GM23338 (cell line): ENCODE measurements at regions not wholly inside any gene's neighbourhood (a gene's known extent, or its start where the extent isn't known, plus 50 kb on each side); places are given as distances from the start of the nearest gene placed in this dataset.

Source experiments
- ATAC-seq: fragments of 200-7000 bp; cut with Tn5 transposase; 3 replicates; pipeline ENCODE4 v1.9.1; 2020
- DNase-seq: peaks from one replicate; pipeline ENCODE4 v3.0.0-alpha.2; 2015; ENCODE audit warnings: low spot score
- H2AFZ ChIP-seq: fragments of 200-600 bp; sonication (generic); 2 replicates; pipeline ENCODE4 v1.8.0; 2016; ENCODE audit warnings: antibody characterized with exemption, mild to moderate bottlenecking, moderate library complexity
- H3F3A ChIP-seq: fragments of 200-600 bp; sonication (generic); replicated peaks from 2 replicates; pipeline ENCODE4 v1.8.0; 2017; ENCODE audit warnings: antibody characterized with exemption, mixed run types, low read depth
- H3K27ac ChIP-seq: fragments of 200-600 bp; sonication (generic); 2 replicates; pipeline ENCODE4 v1.6.1; 2016; ENCODE audit warnings: low read depth
- H3K27me3 ChIP-seq: fragments of 200-600 bp; sonication (generic); 2 replicates; pipeline ENCODE4 v1.8.0; 2016; ENCODE audit warnings: mild to moderate bottlenecking, mixed run types, moderate library complexity; ENCODE audit not compliant: insufficient read depth
- H3K36me3 ChIP-seq: fragments of 200-600 bp; sonication (generic); 2 replicates; pipeline ENCODE4 v1.8.0; 2016; ENCODE audit warnings: mild to moderate bottlenecking; ENCODE audit not compliant: insufficient read depth
- H3K4me1 ChIP-seq: fragments of 200-600 bp; sonication (generic); 2 replicates; pipeline ENCODE4 v1.8.0; 2016; ENCODE audit warnings: mild to moderate bottlenecking, moderate library complexity; ENCODE audit not compliant: insufficient read depth
- H3K4me2 ChIP-seq: fragments of 200-600 bp; sonication (generic); 2 replicates; pipeline ENCODE4 v1.7.1; 2017; ENCODE audit warnings: mixed run types
- H3K4me3 ChIP-seq: fragments of 200-600 bp; sonication (generic); 2 replicates; pipeline ENCODE4 v1.6.1; 2016; ENCODE audit warnings: mixed run types
- H3K79me2 ChIP-seq: fragments of 200-600 bp; sonication (generic); replicated peaks from 2 replicates; pipeline ENCODE4 v1.8.0; 2017; ENCODE audit warnings: mild to moderate bottlenecking; ENCODE audit not compliant: insufficient read depth
- H3K9me2 ChIP-seq: fragments of 200-600 bp; sonication (generic); 2 replicates; pipeline ENCODE4 v1.8.0; 2017; ENCODE audit not compliant: insufficient read depth
- H4K20me1 ChIP-seq: fragments of 200-600 bp; sonication (generic); replicated peaks from 2 replicates; pipeline ENCODE4 v1.8.0; 2017; ENCODE audit warnings: mild to moderate bottlenecking; ENCODE audit not compliant: insufficient read depth
- H3K27ac Mint-ChIP-seq: 2 replicates; pipeline ENCODE4 v1.8.0; 2020; ENCODE audit warnings: inconsistent platforms, mild to moderate bottlenecking, moderate library complexity, mixed read lengths
- H3K27me3 Mint-ChIP-seq: 3 replicates; pipeline ENCODE4 v1.8.0; 2022; ENCODE audit warnings: low read depth, mild to moderate bottlenecking, moderate library complexity, mixed read lengths, inconsistent platforms; ENCODE audit not compliant: insufficient read depth, poor library complexity
- H3K36me3 Mint-ChIP-seq: 3 replicates; pipeline ENCODE4 v1.8.0; 2021; ENCODE audit warnings: low read depth, mild to moderate bottlenecking, inconsistent platforms, moderate library complexity, mixed read lengths
- H3K4me1 Mint-ChIP-seq: 3 replicates; pipeline ENCODE4 v1.8.0; 2020; ENCODE audit warnings: mild to moderate bottlenecking, inconsistent platforms, mixed read lengths
- H3K4me3 Mint-ChIP-seq: 3 replicates; pipeline ENCODE4 v1.8.0; 2021; ENCODE audit warnings: moderate library complexity, mild to moderate bottlenecking, inconsistent platforms, mixed read lengths
- H3K9me3 Mint-ChIP-seq: 3 replicates; pipeline ENCODE4 v1.8.0; 2020; ENCODE audit warnings: moderate library complexity, mild to moderate bottlenecking, inconsistent platforms, mixed read lengths
- CREB1 ChIP-seq: fragments of 250-450 bp; sonication (Bioruptor Pico); IDR thresholded peaks from 2 replicates; pipeline ENCODE4 v1.5.0; 2020; ENCODE audit warnings: low read depth, mild to moderate bottlenecking, moderate library complexity
- EZH2 ChIP-seq: fragments of 200-600 bp; sonication (generic); IDR thresholded peaks from one replicate; pipeline ENCODE4 v1.8.0; 2017; ENCODE audit warnings: antibody characterized with exemption, mild to moderate bottlenecking, low read depth; ENCODE audit not compliant: unreplicated experiment
- EZH2phosphoT487 ChIP-seq: fragments of 200-600 bp; sonication (generic); IDR thresholded peaks from one replicate; pipeline ENCODE4 v1.8.1; 2018; ENCODE audit warnings: antibody characterized with exemption; ENCODE audit not compliant: unreplicated experiment
- JUNB ChIP-seq: IDR thresholded peaks from one replicate; pipeline ENCODE4 v1.6.1; 2016; ENCODE audit warnings: antibody characterized with exemption; ENCODE audit not compliant: unreplicated experiment
- POLR2AphosphoS5 ChIP-seq: IDR thresholded peaks from 2 replicates; pipeline ENCODE4 v1.6.1; 2016; ENCODE audit warnings: antibody characterized with exemption, low read depth
- STAT1 ChIP-seq: IDR thresholded peaks from one replicate; pipeline ENCODE4 v1.6.1; 2016; ENCODE audit warnings: antibody characterized with exemption; ENCODE audit not compliant: unreplicated experiment
- ZNF331 ChIP-seq: fragments of 250-450 bp; sonication (Bioruptor Pico); IDR thresholded peaks from 2 replicates; pipeline ENCODE4 v1.5.0; 2020; ENCODE audit warnings: low read depth, mild to moderate bottlenecking, moderate library complexity
- TF ChIP-seq, protein P1 (sequence below): fragments of 250-450 bp; sonication (Bioruptor Pico); IDR thresholded peaks from 2 replicates; pipeline ENCODE4 v1.5.0; 2020; ENCODE audit warnings: mild to moderate bottlenecking, moderate library complexity
- TF ChIP-seq, protein P2 (sequence below), 2 experiments: fragments of 200-600 bp in 1 of 2; sonication (generic) in 1 of 2; conservative IDR thresholded peaks; 2 replicates each; pipeline versions ENCODE4 v1.5.1 to v1.6.1; 2016 to 2017; ENCODE audit warnings: antibody characterized with exemption in 2 of 2, low read depth in 2 of 2, mild to moderate bottlenecking in 2 of 2, moderate library complexity in 1 of 2
- TF ChIP-seq, protein P3 (sequence below): IDR thresholded peaks from one replicate; pipeline ENCODE4 v1.6.1; 2018; ENCODE audit warnings: antibody characterized with exemption; ENCODE audit not compliant: unreplicated experiment

DNA sequence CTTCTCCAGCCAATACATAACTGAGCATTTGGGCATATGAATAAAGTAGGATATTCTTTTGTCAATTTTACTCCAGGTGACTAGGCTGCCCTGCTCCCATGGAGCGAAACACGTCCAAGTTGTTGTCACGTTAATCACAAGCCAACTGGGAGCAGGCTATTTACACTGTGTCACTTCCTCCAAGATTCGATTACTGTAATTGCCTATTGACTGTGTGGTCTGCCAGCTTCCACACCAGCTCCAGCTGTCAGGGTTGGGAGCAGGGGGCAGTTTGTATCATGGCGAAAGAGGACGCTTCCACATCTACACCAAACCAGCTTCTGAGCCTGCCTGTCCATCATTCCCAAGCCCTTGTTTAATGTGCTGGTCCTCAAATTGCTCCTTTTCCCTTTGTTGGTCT, 89.2 kb upstream of the RORA start:
- Mint-ChIP-seq H3K9me3 (peaks cover 9% of the 10 kb centered on the region), H3K4me1 (peaks cover 5% of the 10 kb centered on the region), H3K27me3 (peaks cover 2% of the 10 kb centered on the region), H3K4me3 (no peak overlapping the region), H3K36me3 (peaks cover 6% of the 10 kb centered on the region), H3K27ac (no peak overlapping the region)
- no peak overlapping the region for H3K4me2 ChIP-seq
- no peak for TF ChIP-seq STAT1
- no peak for TF ChIP-seq CREB1 (CRISPR knock-in tag)
- TF ChIP-seq, protein P1, sequence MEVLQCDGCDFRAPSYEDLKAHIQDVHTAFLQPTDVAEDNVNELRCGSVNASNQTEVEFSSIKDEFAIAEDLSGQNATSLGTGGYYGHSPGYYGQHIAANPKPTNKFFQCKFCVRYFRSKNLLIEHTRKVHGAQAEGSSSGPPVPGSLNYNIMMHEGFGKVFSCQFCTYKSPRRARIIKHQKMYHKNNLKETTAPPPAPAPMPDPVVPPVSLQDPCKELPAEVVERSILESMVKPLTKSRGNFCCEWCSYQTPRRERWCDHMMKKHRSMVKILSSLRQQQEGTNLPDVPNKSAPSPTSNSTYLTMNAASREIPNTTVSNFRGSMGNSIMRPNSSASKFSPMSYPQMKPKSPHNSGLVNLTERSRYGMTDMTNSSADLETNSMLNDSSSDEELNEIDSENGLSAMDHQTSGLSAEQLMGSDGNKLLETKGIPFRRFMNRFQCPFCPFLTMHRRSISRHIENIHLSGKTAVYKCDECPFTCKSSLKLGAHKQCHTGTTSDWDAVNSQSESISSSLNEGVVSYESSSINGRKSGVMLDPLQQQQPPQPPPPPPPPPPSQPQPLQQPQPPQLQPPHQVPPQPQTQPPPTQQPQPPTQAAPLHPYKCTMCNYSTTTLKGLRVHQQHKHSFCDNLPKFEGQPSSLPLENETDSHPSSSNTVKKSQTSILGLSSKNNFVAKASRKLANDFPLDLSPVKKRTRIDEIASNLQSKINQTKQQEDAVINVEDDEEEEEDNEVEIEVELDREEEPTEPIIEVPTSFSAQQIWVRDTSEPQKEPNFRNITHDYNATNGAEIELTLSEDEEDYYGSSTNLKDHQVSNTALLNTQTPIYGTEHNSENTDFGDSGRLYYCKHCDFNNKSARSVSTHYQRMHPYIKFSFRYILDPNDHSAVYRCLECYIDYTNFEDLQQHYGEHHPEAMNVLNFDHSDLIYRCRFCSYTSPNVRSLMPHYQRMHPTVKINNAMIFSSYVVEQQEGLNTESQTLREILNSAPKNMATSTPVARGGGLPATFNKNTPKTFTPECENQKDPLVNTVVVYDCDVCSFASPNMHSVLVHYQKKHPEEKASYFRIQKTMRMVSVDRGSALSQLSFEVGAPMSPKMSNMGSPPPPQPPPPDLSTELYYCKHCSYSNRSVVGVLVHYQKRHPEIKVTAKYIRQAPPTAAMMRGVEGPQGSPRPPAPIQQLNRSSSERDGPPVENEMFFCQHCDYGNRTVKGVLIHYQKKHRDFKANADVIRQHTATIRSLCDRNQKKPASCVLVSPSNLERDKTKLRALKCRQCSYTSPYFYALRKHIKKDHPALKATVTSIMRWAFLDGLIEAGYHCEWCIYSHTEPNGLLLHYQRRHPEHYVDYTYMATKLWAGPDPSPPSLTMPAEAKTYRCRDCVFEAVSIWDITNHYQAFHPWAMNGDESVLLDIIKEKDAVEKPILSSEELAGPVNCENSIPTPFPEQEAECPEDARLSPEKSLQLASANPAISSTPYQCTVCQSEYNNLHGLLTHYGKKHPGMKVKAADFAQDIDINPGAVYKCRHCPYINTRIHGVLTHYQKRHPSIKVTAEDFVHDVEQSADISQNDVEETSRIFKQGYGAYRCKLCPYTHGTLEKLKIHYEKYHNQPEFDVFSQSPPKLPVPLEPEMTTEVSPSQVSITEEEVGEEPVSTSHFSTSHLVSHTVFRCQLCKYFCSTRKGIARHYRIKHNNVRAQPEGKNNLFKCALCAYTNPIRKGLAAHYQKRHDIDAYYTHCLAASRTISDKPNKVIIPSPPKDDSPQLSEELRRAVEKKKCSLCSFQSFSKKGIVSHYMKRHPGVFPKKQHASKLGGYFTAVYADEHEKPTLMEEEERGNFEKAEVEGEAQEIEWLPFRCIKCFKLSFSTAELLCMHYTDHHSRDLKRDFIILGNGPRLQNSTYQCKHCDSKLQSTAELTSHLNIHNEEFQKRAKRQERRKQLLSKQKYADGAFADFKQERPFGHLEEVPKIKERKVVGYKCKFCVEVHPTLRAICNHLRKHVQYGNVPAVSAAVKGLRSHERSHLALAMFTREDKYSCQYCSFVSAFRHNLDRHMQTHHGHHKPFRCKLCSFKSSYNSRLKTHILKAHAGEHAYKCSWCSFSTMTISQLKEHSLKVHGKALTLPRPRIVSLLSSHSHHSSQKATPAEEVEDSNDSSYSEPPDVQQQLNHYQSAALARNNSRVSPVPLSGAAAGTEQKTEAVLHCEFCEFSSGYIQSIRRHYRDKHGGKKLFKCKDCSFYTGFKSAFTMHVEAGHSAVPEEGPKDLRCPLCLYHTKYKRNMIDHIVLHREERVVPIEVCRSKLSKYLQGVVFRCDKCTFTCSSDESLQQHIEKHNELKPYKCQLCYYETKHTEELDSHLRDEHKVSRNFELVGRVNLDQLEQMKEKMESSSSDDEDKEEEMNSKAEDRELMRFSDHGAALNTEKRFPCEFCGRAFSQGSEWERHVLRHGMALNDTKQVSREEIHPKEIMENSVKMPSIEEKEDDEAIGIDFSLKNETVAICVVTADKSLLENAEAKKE = no peak
- TF ChIP-seq, protein P2, sequence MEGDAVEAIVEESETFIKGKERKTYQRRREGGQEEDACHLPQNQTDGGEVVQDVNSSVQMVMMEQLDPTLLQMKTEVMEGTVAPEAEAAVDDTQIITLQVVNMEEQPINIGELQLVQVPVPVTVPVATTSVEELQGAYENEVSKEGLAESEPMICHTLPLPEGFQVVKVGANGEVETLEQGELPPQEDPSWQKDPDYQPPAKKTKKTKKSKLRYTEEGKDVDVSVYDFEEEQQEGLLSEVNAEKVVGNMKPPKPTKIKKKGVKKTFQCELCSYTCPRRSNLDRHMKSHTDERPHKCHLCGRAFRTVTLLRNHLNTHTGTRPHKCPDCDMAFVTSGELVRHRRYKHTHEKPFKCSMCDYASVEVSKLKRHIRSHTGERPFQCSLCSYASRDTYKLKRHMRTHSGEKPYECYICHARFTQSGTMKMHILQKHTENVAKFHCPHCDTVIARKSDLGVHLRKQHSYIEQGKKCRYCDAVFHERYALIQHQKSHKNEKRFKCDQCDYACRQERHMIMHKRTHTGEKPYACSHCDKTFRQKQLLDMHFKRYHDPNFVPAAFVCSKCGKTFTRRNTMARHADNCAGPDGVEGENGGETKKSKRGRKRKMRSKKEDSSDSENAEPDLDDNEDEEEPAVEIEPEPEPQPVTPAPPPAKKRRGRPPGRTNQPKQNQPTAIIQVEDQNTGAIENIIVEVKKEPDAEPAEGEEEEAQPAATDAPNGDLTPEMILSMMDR (conservative IDR thresholded peaks at IDR 0.05; ENCODE audit: low read depth in 2 of 2) = no peak
- peaks cover 22% of the 10 kb centered on the region; the same call in 1 of the 2 replicates for H3K9me2 ChIP-seq
- H3K27me3 ChIP-seq = no peaks in the 10 kb centered on the region
- H3K36me3 ChIP-seq = no peaks in the 10 kb centered on the region
- ATAC-seq (no peak), DNase-seq (no peak)
- no peak overlapping the region for H3K4me3 ChIP-seq
- peaks cover 7% of the 10 kb centered on the region for H3K4me1 ChIP-seq
- no peaks in the 10 kb centered on the region for H3K79me2 ChIP-seq
- no peak overlapping the region for H2AFZ ChIP-seq
- no peaks in the 10 kb centered on the region for H3F3A ChIP-seq
- H4K20me1 ChIP-seq = no peaks in the 10 kb centered on the region
- H3K27ac ChIP-seq = no peak overlapping the region

DNA sequence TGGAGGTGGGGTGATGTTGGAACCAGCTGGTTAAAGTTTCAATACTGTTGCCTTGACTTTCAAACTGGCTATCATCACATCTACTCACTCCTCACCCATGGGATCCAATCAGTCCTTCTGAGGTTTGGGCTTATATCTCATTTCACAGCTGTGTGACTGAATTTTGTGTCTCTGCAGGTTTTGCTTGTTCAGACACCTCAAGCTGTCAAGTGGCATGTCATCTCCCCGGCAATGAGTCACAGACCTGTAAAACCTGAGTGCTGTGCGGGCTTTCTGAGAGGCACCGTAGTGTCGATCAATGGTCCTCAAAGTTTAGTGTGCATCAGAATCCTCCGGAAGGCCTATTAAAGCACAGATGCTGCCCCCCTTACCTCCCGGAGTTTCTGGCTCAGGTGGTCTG, 86.4 kb upstream of the RORA start:
- no peak overlapping the region for H3K27ac Mint-ChIP-seq
- no peak overlapping the region for H3K27ac ChIP-seq
- no peaks in the 10 kb centered on the region for H3K36me3 ChIP-seq
- no peak overlapping the region for H2AFZ ChIP-seq
- peaks cover 19% of the 10 kb centered on the region; the same call in 1 of the 2 replicates for H3K9me2 ChIP-seq
- H3K4me1 Mint-ChIP-seq = peaks cover 5% of the 10 kb centered on the region
- H3F3A ChIP-seq = no peaks in the 10 kb centered on the region
- H3K27me3 ChIP-seq = no peaks in the 10 kb centered on the region
- H3K4me1 ChIP-seq = peaks cover 7% of the 10 kb centered on the region
- no peak overlapping the region for H3K4me2 ChIP-seq
- no peak for TF ChIP-seq EZH2phosphoT487
- TF ChIP-seq EZH2 = no peak
- TF ChIP-seq ZNF331 (CRISPR knock-in tag) = no peak
- no peak for TF ChIP-seq JUNB
- no peak for TF ChIP-seq CREB1 (CRISPR knock-in tag)
- TF ChIP-seq, protein P3, sequence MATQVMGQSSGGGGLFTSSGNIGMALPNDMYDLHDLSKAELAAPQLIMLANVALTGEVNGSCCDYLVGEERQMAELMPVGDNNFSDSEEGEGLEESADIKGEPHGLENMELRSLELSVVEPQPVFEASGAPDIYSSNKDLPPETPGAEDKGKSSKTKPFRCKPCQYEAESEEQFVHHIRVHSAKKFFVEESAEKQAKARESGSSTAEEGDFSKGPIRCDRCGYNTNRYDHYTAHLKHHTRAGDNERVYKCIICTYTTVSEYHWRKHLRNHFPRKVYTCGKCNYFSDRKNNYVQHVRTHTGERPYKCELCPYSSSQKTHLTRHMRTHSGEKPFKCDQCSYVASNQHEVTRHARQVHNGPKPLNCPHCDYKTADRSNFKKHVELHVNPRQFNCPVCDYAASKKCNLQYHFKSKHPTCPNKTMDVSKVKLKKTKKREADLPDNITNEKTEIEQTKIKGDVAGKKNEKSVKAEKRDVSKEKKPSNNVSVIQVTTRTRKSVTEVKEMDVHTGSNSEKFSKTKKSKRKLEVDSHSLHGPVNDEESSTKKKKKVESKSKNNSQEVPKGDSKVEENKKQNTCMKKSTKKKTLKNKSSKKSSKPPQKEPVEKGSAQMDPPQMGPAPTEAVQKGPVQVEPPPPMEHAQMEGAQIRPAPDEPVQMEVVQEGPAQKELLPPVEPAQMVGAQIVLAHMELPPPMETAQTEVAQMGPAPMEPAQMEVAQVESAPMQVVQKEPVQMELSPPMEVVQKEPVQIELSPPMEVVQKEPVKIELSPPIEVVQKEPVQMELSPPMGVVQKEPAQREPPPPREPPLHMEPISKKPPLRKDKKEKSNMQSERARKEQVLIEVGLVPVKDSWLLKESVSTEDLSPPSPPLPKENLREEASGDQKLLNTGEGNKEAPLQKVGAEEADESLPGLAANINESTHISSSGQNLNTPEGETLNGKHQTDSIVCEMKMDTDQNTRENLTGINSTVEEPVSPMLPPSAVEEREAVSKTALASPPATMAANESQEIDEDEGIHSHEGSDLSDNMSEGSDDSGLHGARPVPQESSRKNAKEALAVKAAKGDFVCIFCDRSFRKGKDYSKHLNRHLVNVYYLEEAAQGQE = no peak
- TF ChIP-seq POLR2AphosphoS5 = no peak
- H3K4me3 ChIP-seq = no peak overlapping the region
- no peaks in the 10 kb centered on the region for H3K79me2 ChIP-seq
- peaks cover 2% of the 10 kb centered on the region for H3K27me3 Mint-ChIP-seq
- DNase-seq (no peak), ATAC-seq (no peak)
- H4K20me1 ChIP-seq = no peaks in the 10 kb centered on the region
- peaks cover 9% of the 10 kb centered on the region for H3K9me3 Mint-ChIP-seq
- no peak overlapping the region for H3K4me3 Mint-ChIP-seq
- H3K36me3 Mint-ChIP-seq = peaks cover 6% of the 10 kb centered on the region
